K562 (cell line): ENCODE measurements at regions not wholly inside any gene's neighbourhood (a gene's known extent, or its start where the extent isn't known, plus 50 kb on each side); places are given as distances from the start of the nearest gene placed in this dataset.

Source experiments
- CBFA2T2 ChIP-seq: fragments of 450-650 bp; conservative IDR thresholded peaks from 2 replicates; pipeline ENCODE4 v1.6.1; 2017; ENCODE audit warnings: mild to moderate bottlenecking
- FOSL1 ChIP-seq: fragments of 200-800 bp; sonication (Bioruptor generic); conservative IDR thresholded peaks from 2 replicates; pipeline ENCODE4 v1.6.1; 2016; ENCODE audit warnings: missing genetic modification characterization, missing compliant biosample characterization
- MAFG ChIP-seq: fragments of 450-650 bp; conservative IDR thresholded peaks from 2 replicates; pipeline ENCODE4 v1.6.1; 2016; ENCODE audit warnings: missing genetic modification characterization, missing compliant biosample characterization
- MCM5 ChIP-seq: fragments of 450-650 bp; IDR thresholded peaks from 2 replicates; pipeline ENCODE4 v1.6.1; 2016; ENCODE audit warnings: low read depth
- RAD21 ChIP-seq, 2 experiments: fragments of 250-450 bp in 1 of 2; fragments of 450-650 bp in 1 of 2; sonication (Bioruptor Pico) in 1 of 2; formaldehyde crosslinking in 1 of 2; IDR thresholded peaks in 1 of 2; conservative IDR thresholded peaks in 1 of 2; 2 replicates each; pipeline versions ENCODE4 v1.4.0 to v1.8.0; 2020 to 2022; ENCODE audit warnings: mild to moderate bottlenecking in 2 of 2, moderate library complexity in 1 of 2
- SAFB ChIP-seq: fragments of 200-400 bp; formaldehyde crosslinking; IDR thresholded peaks from 2 replicates; pipeline ENCODE4 v1.6.1; 2017; ENCODE audit warnings: low read depth, low read length, borderline replicate concordance
- TRIM28 ChIP-seq: fragments of 450-650 bp; IDR thresholded peaks from 2 replicates; pipeline ENCODE4 v1.6.1; 2017
- ZNF197 ChIP-seq: fragments of 200-800 bp; sonication (Bioruptor generic); IDR thresholded peaks from 2 replicates; pipeline ENCODE4 v1.6.1; 2016; ENCODE audit warnings: low read depth, missing genetic modification characterization, missing compliant biosample characterization
- ZNF407 ChIP-seq: fragments of 450-650 bp; IDR thresholded peaks from 2 replicates; pipeline ENCODE4 v1.6.1; 2016; ENCODE audit warnings: low read depth
- TF ChIP-seq, protein P1 (sequence below), 2 experiments: IDR thresholded peaks in 1 of 2; conservative IDR thresholded peaks in 1 of 2; 2 replicates each; pipeline ENCODE4 v1.6.1; 2016; ENCODE audit warnings: low read depth in 2 of 2, mild to moderate bottlenecking in 1 of 2, missing compliant biosample characterization in 1 of 2, missing genetic modification characterization in 1 of 2, moderate library complexity in 1 of 2
- TF ChIP-seq, protein P2 (sequence below), 2 experiments: fragments of 450-650 bp in 1 of 2; IDR thresholded peaks; 2 replicates each; pipeline ENCODE4 v1.6.1; 2011 to 2017; ENCODE audit warnings: low read depth in 2 of 2, antibody characterized with exemption in 1 of 2, borderline replicate concordance in 1 of 2, low read length in 1 of 2, mild to moderate bottlenecking in 1 of 2, mixed read lengths in 1 of 2; ENCODE audit not compliant: control insufficient read depth in 1 of 2
- TF ChIP-seq, protein P3 (sequence below): IDR thresholded peaks from 2 replicates; pipeline ENCODE4 v1.6.1; 2014; ENCODE audit warnings: antibody characterized with exemption

GRCh38 chr14:58712357-58712756 lies 74.6 kb downstream of the DACT1 start (continued):
- TF ChIP-seq, protein P1, sequence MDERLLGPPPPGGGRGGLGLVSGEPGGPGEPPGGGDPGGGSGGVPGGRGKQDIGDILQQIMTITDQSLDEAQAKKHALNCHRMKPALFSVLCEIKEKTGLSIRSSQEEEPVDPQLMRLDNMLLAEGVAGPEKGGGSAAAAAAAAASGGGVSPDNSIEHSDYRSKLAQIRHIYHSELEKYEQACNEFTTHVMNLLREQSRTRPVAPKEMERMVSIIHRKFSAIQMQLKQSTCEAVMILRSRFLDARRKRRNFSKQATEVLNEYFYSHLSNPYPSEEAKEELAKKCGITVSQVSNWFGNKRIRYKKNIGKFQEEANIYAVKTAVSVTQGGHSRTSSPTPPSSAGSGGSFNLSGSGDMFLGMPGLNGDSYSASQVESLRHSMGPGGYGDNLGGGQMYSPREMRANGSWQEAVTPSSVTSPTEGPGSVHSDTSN (CRISPR knock-in tag; IDR thresholded peaks at IDR 0.05; ENCODE audit: low read depth), result no peak
- TF ChIP-seq, protein P1 (tag; conservative IDR thresholded peaks at IDR 0.05; ENCODE audit: low read depth), result peak; percentile 39; the same call in 1 of the 2 replicates
- TF ChIP-seq FOSL1, result peak; percentile 74
- TF ChIP-seq CBFA2T2, result peak; percentile 60
- TF ChIP-seq, protein P2, sequence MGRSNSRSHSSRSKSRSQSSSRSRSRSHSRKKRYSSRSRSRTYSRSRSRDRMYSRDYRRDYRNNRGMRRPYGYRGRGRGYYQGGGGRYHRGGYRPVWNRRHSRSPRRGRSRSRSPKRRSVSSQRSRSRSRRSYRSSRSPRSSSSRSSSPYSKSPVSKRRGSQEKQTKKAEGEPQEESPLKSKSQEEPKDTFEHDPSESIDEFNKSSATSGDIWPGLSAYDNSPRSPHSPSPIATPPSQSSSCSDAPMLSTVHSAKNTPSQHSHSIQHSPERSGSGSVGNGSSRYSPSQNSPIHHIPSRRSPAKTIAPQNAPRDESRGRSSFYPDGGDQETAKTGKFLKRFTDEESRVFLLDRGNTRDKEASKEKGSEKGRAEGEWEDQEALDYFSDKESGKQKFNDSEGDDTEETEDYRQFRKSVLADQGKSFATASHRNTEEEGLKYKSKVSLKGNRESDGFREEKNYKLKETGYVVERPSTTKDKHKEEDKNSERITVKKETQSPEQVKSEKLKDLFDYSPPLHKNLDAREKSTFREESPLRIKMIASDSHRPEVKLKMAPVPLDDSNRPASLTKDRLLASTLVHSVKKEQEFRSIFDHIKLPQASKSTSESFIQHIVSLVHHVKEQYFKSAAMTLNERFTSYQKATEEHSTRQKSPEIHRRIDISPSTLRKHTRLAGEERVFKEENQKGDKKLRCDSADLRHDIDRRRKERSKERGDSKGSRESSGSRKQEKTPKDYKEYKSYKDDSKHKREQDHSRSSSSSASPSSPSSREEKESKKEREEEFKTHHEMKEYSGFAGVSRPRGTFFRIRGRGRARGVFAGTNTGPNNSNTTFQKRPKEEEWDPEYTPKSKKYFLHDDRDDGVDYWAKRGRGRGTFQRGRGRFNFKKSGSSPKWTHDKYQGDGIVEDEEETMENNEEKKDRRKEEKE (IDR thresholded peaks at IDR 0.05; ENCODE audit: borderline replicate concordance in 1 of 2, control insufficient read depth in 1 of 2, low read depth in 2 of 2, low read length in 1 of 2), result no peak
- no peak for TF ChIP-seq RAD21 (CRISPR knock-in tag; conservative IDR thresholded peaks at IDR 0.05 in 1 of 2, IDR thresholded peaks at IDR 0.05 in 1 of 2)
- no peak for TF ChIP-seq SAFB
- TF ChIP-seq, protein P3, sequence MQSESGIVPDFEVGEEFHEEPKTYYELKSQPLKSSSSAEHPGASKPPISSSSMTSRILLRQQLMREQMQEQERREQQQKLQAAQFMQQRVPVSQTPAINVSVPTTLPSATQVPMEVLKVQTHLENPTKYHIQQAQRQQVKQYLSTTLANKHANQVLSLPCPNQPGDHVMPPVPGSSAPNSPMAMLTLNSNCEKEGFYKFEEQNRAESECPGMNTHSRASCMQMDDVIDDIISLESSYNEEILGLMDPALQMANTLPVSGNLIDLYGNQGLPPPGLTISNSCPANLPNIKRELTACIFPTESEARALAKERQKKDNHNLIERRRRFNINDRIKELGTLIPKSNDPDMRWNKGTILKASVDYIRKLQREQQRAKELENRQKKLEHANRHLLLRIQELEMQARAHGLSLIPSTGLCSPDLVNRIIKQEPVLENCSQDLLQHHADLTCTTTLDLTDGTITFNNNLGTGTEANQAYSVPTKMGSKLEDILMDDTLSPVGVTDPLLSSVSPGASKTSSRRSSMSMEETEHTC, result no peak
- no peak for TF ChIP-seq ZNF197 (CRISPR knock-in tag)
- TF ChIP-seq MCM5, result no peak
- no peak for TF ChIP-seq TRIM28
- peak; percentile 81 for TF ChIP-seq MAFG (tag)
- TF ChIP-seq ZNF407, result no peak
